Amniotic stem cell (primary cell): ENCODE measurements at regions not wholly inside any gene's neighbourhood (a gene's known extent, or its start where the extent isn't known, plus 50 kb on each side); places are given as distances from the start of the nearest gene placed in this dataset.

Experiments
- DNase-seq: peaks from one replicate; lab custom pipeline; 2025; lab: John Stamatoyannopoulos, UW

- DNase-seq = no peak
These were observed 238.2 kb downstream of the EFNB2 start for GRCh38 chr13:106297283-106297682.

- DNase-seq = no peak
These were observed 238.7 kb downstream of the EFNB2 start for GRCh38 chr13:106296723-106297122.

DNA sequence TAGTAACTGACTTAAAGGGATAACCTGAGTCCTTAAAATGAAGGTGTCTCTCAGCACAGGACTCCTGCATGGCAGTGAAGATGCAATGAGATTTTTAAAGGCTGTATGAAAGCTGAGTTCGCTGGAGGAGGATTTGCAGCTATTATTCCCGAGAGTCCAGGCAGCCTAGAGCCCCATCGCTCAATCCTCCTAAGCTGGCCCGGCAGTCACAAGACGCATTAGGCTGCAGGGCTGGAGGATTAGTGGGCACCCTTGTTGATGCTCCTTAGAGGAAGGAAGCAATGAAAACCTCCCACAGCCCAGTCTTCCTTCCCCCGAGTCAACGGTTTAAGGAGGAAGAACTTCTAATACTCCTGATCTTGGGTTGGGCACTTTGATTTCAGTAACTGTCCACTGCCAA lies 239.5 kb downstream of the EFNB2 start:
- no peak for DNase-seq

- DNase-seq = no peak
These were observed 244.5 kb downstream of the EFNB2 start for GRCh38 chr13:106291006-106291405.

DNA sequence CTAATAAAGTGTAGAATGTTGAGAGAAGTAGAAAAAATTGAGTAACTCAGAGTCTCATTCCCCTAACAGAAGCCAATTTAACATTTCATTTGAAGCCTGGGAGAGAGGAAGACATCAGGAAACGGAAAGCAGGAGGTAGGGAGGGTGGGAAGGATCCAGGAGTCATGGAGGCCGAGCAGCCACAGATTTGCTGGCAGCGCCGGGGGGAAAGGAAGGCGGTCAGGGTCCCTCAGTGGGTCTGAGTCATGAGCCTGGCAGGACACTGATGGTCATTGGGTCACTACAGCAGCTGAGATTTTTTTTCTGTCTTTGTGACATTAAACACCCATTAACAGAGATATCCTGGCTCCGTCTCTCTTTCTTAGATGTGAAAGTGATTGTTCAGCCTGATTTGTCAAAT lies 248.1 kb downstream of the EFNB2 start:
- no peak for DNase-seq

- no peak for DNase-seq
These were observed 248.7 kb downstream of the EFNB2 start for GRCh38 chr13:106286811-106287210.

DNA sequence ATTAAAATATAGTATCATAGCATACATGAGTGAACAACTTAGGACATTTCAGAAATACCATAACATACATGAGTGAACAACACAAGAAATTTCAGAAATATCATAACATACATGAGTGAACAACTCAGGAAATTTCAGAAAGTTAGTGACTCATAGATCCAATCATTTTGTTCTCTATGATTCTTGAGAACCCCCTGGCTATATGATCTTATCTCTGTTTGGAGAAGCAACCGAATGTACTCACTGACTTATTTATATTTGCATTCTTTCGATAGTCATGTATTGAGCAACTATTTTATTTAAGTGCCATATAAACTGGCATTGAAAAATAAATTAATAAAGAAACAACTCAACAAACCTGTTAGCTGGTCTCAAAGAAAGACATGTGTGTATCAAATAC lies 251.1 kb downstream of the EFNB2 start:
- DNase-seq = no peak

GRCh38 chr13:106281426-106281825 lies 254.0 kb downstream of the EFNB2 start:
- no peak for DNase-seq

GRCh38 chr13:106277484-106278154 lies 257.8 kb downstream of the EFNB2 start:
- DNase-seq = no peak

DNA sequence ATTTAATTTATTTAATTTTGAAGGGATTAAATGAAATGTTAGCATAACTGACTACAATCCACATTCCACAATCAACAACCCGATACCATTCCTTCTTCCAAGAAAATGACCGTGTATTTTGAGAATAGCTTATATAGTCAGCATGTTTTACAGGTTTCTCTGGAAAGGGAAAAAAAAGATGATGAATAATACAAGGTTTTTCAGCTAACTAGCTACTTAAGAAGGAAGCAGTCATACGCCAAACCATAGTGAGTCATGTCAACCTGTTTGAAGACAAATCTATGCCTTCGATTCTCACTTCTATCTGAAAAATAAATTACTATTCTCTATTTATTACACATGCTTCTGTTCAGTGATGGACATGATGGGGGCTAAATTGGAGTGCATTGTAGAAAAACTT lies 258.6 kb downstream of the EFNB2 start:
- no peak for DNase-seq

DNA sequence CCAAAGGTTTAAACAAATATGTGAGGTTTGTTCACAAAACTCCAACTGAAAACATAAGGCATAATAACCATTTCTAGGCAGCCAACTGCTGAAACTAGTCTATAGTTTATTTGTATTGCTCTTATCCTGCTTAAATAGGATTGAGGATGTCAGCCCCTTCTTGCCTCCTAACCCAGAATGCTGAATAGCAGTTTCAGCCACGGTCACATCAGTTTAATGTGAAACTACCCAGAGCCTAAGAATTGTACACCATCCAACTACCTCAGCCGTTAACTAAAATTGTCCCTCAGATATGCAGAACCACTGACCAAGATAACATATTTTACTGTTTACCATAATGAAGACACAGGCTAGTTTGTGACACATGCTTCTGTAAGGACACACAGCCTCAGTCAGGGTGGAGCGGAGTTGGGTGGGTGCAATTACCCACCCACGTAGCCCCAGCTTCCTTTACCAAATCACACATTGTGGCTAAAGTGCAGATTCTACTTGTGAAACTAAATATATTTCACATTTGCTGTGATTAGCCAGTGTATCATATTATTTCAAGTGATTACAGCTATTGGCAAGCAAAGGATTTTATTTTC lies 259.9 kb downstream of the EFNB2 start:
- no peak for DNase-seq

DNA sequence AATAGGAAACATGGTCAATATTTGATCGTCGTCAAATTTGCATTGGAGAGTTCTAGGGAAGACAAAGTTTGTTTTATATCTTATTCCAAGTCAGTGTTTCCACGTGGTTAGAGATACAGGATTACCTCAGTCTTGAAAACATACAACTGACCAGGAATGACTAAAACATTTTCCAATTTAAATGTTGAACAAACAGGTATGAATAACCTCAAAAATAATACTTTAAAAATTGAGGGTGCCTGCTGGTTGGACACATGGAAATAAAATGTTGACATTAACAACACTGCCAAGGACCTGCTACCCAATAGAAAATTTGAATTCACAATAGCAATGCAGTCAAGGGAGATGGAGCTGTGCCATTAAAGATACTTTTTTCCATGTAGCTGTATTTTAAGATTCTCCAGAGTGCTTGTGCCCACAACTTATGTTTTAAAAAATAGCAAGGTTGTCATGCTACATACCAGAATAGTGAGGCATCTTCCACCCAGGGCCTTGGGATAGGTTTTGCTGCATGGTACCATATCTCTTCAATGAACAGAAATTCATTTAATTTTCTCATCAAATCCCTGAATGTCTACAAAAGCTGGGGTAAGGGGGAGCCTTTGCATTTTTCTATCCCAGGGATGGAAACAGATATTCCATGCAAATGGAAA lies 260.8 kb downstream of the EFNB2 start:
- DNase-seq = no peak

- no peak for DNase-seq
These were observed 271.7 kb downstream of the EFNB2 start for GRCh38 chr13:106263801-106264200.

DNA sequence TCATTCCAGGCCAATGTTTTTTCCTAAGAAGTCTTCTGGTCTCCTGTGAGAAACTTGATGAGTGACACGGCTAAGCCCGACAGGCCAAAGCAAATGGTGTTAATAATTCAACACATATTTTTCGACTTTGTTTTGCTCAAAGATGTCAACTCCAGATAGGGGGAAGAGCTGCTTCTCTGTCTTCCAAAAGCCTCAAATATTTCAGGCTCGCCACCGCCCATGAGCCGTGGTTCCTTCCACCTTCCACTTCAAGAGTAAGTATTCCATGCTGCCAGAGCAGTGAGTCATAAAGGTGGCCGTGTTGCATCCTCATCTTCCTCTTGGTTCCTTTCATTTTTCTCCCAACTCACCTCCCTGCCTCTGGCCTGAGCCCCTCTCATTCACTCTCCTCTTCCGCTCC lies 272.6 kb downstream of the EFNB2 start:
- DNase-seq = no peak

DNA sequence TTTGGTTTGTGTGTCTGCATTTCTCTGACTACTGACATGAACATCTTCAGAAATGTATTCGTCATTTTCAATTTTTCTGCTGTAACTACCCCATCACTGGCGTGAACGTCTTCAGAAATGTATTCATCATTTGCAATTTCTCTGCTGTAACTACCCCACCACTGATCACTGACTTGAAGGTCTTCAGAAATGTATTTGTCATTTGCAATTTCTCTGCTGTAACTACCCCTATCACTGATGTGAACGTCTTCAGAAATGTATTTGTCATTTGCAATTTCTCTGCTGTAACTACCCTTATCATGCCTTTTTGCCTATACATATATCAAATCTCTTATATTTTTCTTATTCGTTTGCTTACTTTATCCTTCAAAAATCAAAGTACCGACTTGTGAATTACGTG lies 274.0 kb downstream of the EFNB2 start:
- DNase-seq = no peak

- DNase-seq = no peak
These were observed 275.1 kb downstream of the EFNB2 start for GRCh38 chr13:106260352-106260751.

GRCh38 chr13:106259928-106260327 lies 275.5 kb downstream of the EFNB2 start:
- DNase-seq = no peak

- no peak for DNase-seq
These were observed 288.7 kb downstream of the EFNB2 start for GRCh38 chr13:106246666-106247188.

DNA sequence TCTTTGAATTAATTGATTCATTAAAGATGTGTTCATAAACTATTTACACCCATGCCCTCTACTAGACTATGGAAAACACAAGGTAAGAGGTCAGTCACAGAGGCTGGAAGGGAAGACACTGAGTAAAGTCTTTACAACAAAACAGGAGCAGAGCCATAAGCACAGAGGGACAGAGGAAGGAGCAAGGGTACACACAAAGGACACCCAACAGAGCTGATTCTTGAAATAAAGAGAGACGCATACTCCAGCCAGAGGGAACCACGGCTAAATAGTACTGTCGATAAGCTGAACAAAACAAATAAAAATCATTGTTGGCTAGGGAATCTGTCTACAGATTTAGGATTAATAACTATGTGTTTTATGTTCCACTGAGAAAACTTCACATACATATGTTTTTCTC lies 289.2 kb downstream of the EFNB2 start:
- no peak for DNase-seq

- DNase-seq = no peak
These were observed 292.4 kb downstream of the EFNB2 start for GRCh38 chr13:106243011-106243565.

GRCh38 chr13:106241974-106242953 lies 293.2 kb downstream of the EFNB2 start:
- no peak for DNase-seq

DNA sequence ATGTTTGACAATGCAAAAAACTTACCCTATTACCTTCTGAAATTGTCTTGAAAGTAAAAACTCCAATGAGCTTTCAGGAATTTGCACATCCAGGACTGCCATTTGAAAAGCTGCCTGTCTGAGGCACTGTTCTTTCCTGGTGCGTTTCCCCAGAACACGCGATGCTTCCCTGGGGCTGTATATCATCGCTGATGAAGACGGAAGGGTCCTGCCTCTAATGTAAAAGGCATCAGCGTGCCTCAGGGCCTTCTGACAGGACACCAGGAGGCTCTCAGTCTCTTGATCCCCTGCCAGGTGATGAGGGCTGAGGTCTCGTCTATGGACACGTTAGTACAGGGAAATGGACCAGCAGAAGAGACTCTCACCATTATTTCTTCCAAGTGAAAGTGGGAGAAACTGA lies 296.8 kb downstream of the EFNB2 start:
- no peak for DNase-seq
